Left ventricle myocardium inferior (tissue), 1 donor: ENCODE measurements at regions not wholly inside any gene's neighbourhood (a gene's known extent, or its start where the extent isn't known, plus 50 kb on each side); places are given as distances from the start of the nearest gene placed in this dataset.

Experiments used
- DNase-seq: peaks from one replicate; pipeline ENCODE4 v3.0.0-alpha.2; 2020
- H3K27ac ChIP-seq: fragments of 200-600 bp; replicated peaks from 2 replicates; pipeline ENCODE4 v1.8.0; 2021
- H3K27me3 ChIP-seq: fragments of 200-600 bp; 2 replicates; pipeline ENCODE4 v1.8.0; 2021; ENCODE audit warnings: low read depth
- H3K36me3 ChIP-seq: fragments of 200-600 bp; 2 replicates; pipeline ENCODE4 v1.8.0; 2021
- H3K4me1 ChIP-seq: fragments of 200-600 bp; 2 replicates; pipeline ENCODE4 v1.8.0; 2021
- H3K4me3 ChIP-seq: fragments of 200-600 bp; 2 replicates; pipeline ENCODE4 v1.8.0; 2021; ENCODE audit warnings: mild to moderate bottlenecking, moderate library complexity
- H3K9me3 ChIP-seq: fragments of 200-600 bp; replicated peaks from 2 replicates; pipeline ENCODE4 v1.8.0; 2021
- CTCF ChIP-seq: fragments of 200-600 bp; IDR thresholded peaks from 2 replicates; pipeline ENCODE4 v1.8.0; 2021; ENCODE audit warnings: antibody characterized with exemption, mild to moderate bottlenecking, borderline replicate concordance
- intact Hi-C: fragments of 100-400 bp; cut with micrococcal nuclease; formaldehyde crosslinking; loops from one replicate; pipeline ENCODE4 v1.11.0; 2022
- donor health status: DM: no; HTN: yes; CAD: no; lungs with severe emphysema.

GRCh38 chr4:175339100-175339707 lies 421.0 kb downstream of the ADAM29 start:
- intact Hi-C loops, result no loop called here
- DNase-seq, result no peak
- Histone ChIP-seq H3K27ac (no peak overlapping the region), H3K36me3 (no peaks in the 10 kb centered on the region), H3K4me3 (no peak overlapping the region), H3K9me3 (peaks cover 14% of the 10 kb centered on the region), H3K4me1 (no peaks in the 10 kb centered on the region), H3K27me3 (no peaks in the 10 kb centered on the region)
- no peak for TF ChIP-seq CTCF

- intact Hi-C loops, result no loop called here
- Histone ChIP-seq H3K9me3 (peaks cover 26% of the 10 kb centered on the region), H3K4me1 (no peaks in the 10 kb centered on the region), H3K27me3 (no peaks in the 10 kb centered on the region), H3K36me3 (no peaks in the 10 kb centered on the region), H3K4me3 (no peak overlapping the region), H3K27ac (no peak overlapping the region)
- no peak for DNase-seq
- TF ChIP-seq CTCF, result no peak
Observed at GRCh38 chr4:175341203-175341755, 423.1 kb downstream of the ADAM29 start.

- intact Hi-C loops, result no loop called here
- peaks cover 26% of the 10 kb centered on the region for H3K9me3 ChIP-seq
- TF ChIP-seq CTCF, result no peak
Observed at GRCh38 chr4:175346376-175346775, 428.2 kb downstream of the ADAM29 start.

GRCh38 chr4:175350246-175350645 lies 432.1 kb downstream of the ADAM29 start:
- intact Hi-C loops, result no loop called here
- peaks cover 2% of the 10 kb centered on the region for H3K9me3 ChIP-seq
- no peak for DNase-seq
- H3K4me1 ChIP-seq, result no peaks in the 10 kb centered on the region
- H3K4me3 ChIP-seq, result no peak overlapping the region
- no peaks in the 10 kb centered on the region for H3K36me3 ChIP-seq
- no peak for TF ChIP-seq CTCF
- H3K27me3 ChIP-seq, result no peaks in the 10 kb centered on the region
- no peak overlapping the region for H3K27ac ChIP-seq

More at GRCh38 chr4:175346376-175346775, 428.2 kb downstream of the ADAM29 start:
- Histone ChIP-seq H3K27me3 (no peaks in the 10 kb centered on the region), H3K27ac (no peak overlapping the region), H3K36me3 (no peaks in the 10 kb centered on the region), H3K4me3 (no peak overlapping the region), H3K4me1 (no peaks in the 10 kb centered on the region)
- no peak for DNase-seq

- no peak for DNase-seq
- Histone ChIP-seq H3K4me3 (no peak overlapping the region), H3K27ac (no peak overlapping the region), H3K36me3 (no peaks in the 10 kb centered on the region), H3K9me3 (no peaks in the 10 kb centered on the region), H3K4me1 (no peaks in the 10 kb centered on the region), H3K27me3 (no peaks in the 10 kb centered on the region)
- TF ChIP-seq CTCF, result no peak
- intact Hi-C loops, result no loop called here
Observed at GRCh38 chr4:175351473-175351872, 433.3 kb downstream of the ADAM29 start.
